Common myeloid progenitor, CD34-positive (primary cell): ENCODE measurements at regions not wholly inside any gene's neighbourhood (a gene's known extent, or its start where the extent isn't known, plus 50 kb on each side); places are given as distances from the start of the nearest gene placed in this dataset.
A peak's percentile ranks its signal among the peaks of the same experiment; 100 is the strongest.
"Not testable (repeated sequence)": the region's sequence is repeated elsewhere in the genome, so short reads cannot be mapped to it uniquely, and the experiment has no call there.

ENCODE experiments used
- CTCF ChIA-PET: fragments of 350-600 bp; sonication (Branson Sonifier 250); formaldehyde crosslinking; loops from one replicate; lab custom pipeline; 2021; ENCODE audit warnings: antibody characterized with exemption; lab: Charles Lee
- POLR2A ChIA-PET: fragments of 350-600 bp; sonication (Branson Sonifier 250); formaldehyde crosslinking; loops from one replicate; lab custom pipeline; 2021; ENCODE audit warnings: antibody characterized with exemption; lab: Charles Lee
- DNase-seq, 3 donors: peaks; one replicate each; pipeline versions ENCODE4 v3.0.0 to v3.0.0-alpha.2; 2013
- H3K27ac ChIP-seq, 2 experiments: 1 replicate in 1 of 2; 2 replicates in 1 of 2; pipeline ENCODE4 v1.7.0; 2013; ENCODE audit warnings: inconsistent platforms in 2 of 2, low read length in 2 of 2, mild to moderate bottlenecking in 2 of 2, low read depth in 1 of 2, moderate library complexity in 1 of 2; ENCODE audit not compliant: severe bottlenecking in 2 of 2, insufficient read depth in 1 of 2, poor library complexity in 1 of 2
- H3K27me3 ChIP-seq, 5 experiments: replicated peaks in 2 of 5; 1 replicate in 3 of 5; 2 replicates in 2 of 5; pipeline versions ENCODE4 v1.6.1 to v1.7.0; 2013; ENCODE audit warnings: low read length in 4 of 5, mild to moderate bottlenecking in 2 of 5, moderate library complexity in 2 of 5, inconsistent platforms in 1 of 5; ENCODE audit not compliant: insufficient read depth in 5 of 5, control insufficient read depth in 4 of 5
- H3K36me3 ChIP-seq, 4 experiments: 1 replicate in 2 of 4; 2 replicates in 2 of 4; pipeline versions ENCODE4 v1.6.1 to v1.7.0; 2013; ENCODE audit warnings: low read length in 3 of 4, control low read depth in 1 of 4, mild to moderate bottlenecking in 1 of 4; ENCODE audit not compliant: control insufficient read depth in 4 of 4, insufficient read depth in 4 of 4
- H3K4me1 ChIP-seq, 4 experiments: 1 replicate in 3 of 4; 2 replicates in 1 of 4; pipeline versions ENCODE4 v1.6.1 to v1.7.1; 2013; ENCODE audit warnings: low read length in 3 of 4, mild to moderate bottlenecking in 3 of 4, control low read depth in 1 of 4, inconsistent platforms in 1 of 4, moderate library complexity in 1 of 4; ENCODE audit not compliant: control insufficient read depth in 4 of 4, insufficient read depth in 4 of 4; ENCODE audit errors: control extremely low read depth in 1 of 4
- H3K4me3 ChIP-seq, 7 experiments: 1 replicate in 4 of 7; 2 replicates in 3 of 7; pipeline versions ENCODE4 v1.5.1 to v1.7.0; 2013; ENCODE audit warnings: mild to moderate bottlenecking in 7 of 7, low read length in 6 of 7, moderate library complexity in 6 of 7, inconsistent platforms in 2 of 7, low read depth in 2 of 7, control low read depth in 1 of 7; ENCODE audit not compliant: insufficient read depth in 4 of 7, control insufficient read depth in 1 of 7; ENCODE audit errors: extremely low read depth in 1 of 7
- H3K9me3 ChIP-seq, 5 experiments: 1 replicate in 4 of 5; 2 replicates in 1 of 5; pipeline versions ENCODE4 v1.6.1 to v1.7.1; 2013; ENCODE audit warnings: low read length in 4 of 5, mild to moderate bottlenecking in 2 of 5, inconsistent platforms in 1 of 5, low read depth in 1 of 5, moderate library complexity in 1 of 5; ENCODE audit not compliant: control insufficient read depth in 4 of 5, insufficient read depth in 2 of 5; ENCODE audit errors: control extremely low read depth in 1 of 5
- whole genome bisulfite sequencing: methylation state at CpG from one replicate; pipeline ENCODE4 v1.1.5; 2013; ENCODE audit not compliant: insufficient coverage; 5-methylcytosine and 5-hydroxymethylcytosine counted together

DNA sequence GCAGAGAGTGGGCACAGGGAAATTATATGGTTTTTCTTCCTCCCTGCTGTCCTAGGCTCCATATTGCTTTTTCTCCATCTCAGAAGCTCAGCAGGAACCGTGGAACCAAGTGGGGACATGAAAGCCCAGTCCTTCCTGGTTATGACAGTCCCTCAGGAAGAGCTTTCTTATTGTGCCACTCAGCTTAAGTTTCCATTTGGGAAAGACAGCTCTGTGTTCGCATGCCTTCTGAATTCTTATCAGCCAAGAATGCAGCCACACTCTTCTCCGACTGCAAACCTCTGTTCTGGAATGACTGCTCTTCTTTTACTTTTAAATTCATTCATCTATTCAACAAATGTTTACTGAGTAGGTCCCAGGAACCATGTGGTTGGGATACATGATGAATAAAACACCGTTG lies 58.0 kb upstream of the PPARGC1A start:
- Histone ChIP-seq H3K36me3 (no peaks in the 10 kb centered on the region), H3K27ac (no peak overlapping the region), H3K4me3 (no peak overlapping the region), H3K27me3 (no peaks in the 10 kb centered on the region), H3K4me1 (peaks cover 0 to 21% (median 4%) of the 10 kb centered on the region in 4 experiments), H3K9me3 (no peaks in the 10 kb centered on the region)
- ChIA-PET CTCF (interaction anchor here (1.0 kb wide), 1 partner anchor 11 kb away, joined by 3 read pairs; no protein-coding TSS in a partner anchor), POLR2A (no interaction called here)
- WGBS = 97% methylated on average over 2 of the region's 4 CpGs
- no peak for DNase-seq

GRCh38 chr4:23946299-23946698 lies 56.5 kb upstream of the PPARGC1A start:
- no peak for DNase-seq
- ChIA-PET POLR2A (no interaction called here), CTCF (no interaction called here)
- no peak overlapping the region for H3K27ac ChIP-seq
- H3K27me3 ChIP-seq = no peaks in the 10 kb centered on the region
- 96% methylated on average over 6 of the region's 6 CpGs for WGBS
- H3K4me3 ChIP-seq = no peak overlapping the region
- H3K4me1 ChIP-seq = peaks cover 0 to 21% (median 4%) of the 10 kb centered on the region in 4 experiments
- no peaks in the 10 kb centered on the region for H3K36me3 ChIP-seq
- no peaks in the 10 kb centered on the region for H3K9me3 ChIP-seq

- Histone ChIP-seq H3K4me1 (peaks cover 0 to 21% (median 4%) of the 10 kb centered on the region in 4 experiments), H3K27ac (peak overlapping the region in 1 of 2 experiments; percentile 40), H3K27me3 (no peaks in the 10 kb centered on the region), H3K9me3 (no peaks in the 10 kb centered on the region), H3K4me3 (no peak overlapping the region), H3K36me3 (no peaks in the 10 kb centered on the region)
- DNase-seq = peak; percentile 42 to 89 (median 80)
- POLR2A ChIA-PET = no interaction called here
- WGBS = 0% methylated on average over 3 of the region's 6 CpGs
- CTCF ChIA-PET = no interaction called here
Observed at GRCh38 chr4:23945451-23946017, 55.7 kb upstream of the PPARGC1A start.

- H3K27me3 ChIP-seq, H3K4me3 ChIP-seq, H3K27ac ChIP-seq, H3K9me3 ChIP-seq, POLR2A ChIA-PET, DNase-seq, H3K36me3 ChIP-seq, CTCF ChIA-PET: not testable (repeated sequence)
- no CpG with 5 or more reads among the region's 3 CpGs for WGBS
- peaks cover 0 to 21% (median 4%) of the 10 kb centered on the region in 4 experiments for H3K4me1 ChIP-seq
Observed at GRCh38 chr4:23944556-23944955, 54.7 kb upstream of the PPARGC1A start.

- no peak overlapping the region for H3K4me3 ChIP-seq
- no CpG with 5 or more reads among the region's 2 CpGs for WGBS
- H3K27me3 ChIP-seq = no peaks in the 10 kb centered on the region
- peaks cover 0 to 21% (median 4%) of the 10 kb centered on the region in 4 experiments for H3K4me1 ChIP-seq
- CTCF ChIA-PET = no interaction called here
- no peaks in the 10 kb centered on the region for H3K9me3 ChIP-seq
- POLR2A ChIA-PET = no interaction called here
- no peak overlapping the region for H3K27ac ChIP-seq
- no peak for DNase-seq
- no peaks in the 10 kb centered on the region for H3K36me3 ChIP-seq
Observed at GRCh38 chr4:23943478-23943877, 53.6 kb upstream of the PPARGC1A start.

- no peak overlapping the region for H3K4me3 ChIP-seq
- H3K27me3 ChIP-seq = peaks cover 0 to 2% (median 0%) of the 10 kb centered on the region in 5 experiments
- ChIA-PET POLR2A (no interaction called here), CTCF (no interaction called here)
- DNase-seq = no peak
- WGBS = 86% methylated on average over 1 of the region's 1 CpG
- H3K27ac ChIP-seq = no peak overlapping the region
- peaks cover 0 to 21% (median 4%) of the 10 kb centered on the region in 4 experiments for H3K4me1 ChIP-seq
- no peaks in the 10 kb centered on the region for H3K9me3 ChIP-seq
- H3K36me3 ChIP-seq = no peaks in the 10 kb centered on the region
Observed at GRCh38 chr4:23942471-23942870, 52.6 kb upstream of the PPARGC1A start.
